Dedifferentiated amniotic fluid mesenchymal stem cell (primary cell): ENCODE measurements at regions not wholly inside any gene's neighbourhood (a gene's known extent, or its start where the extent isn't known, plus 50 kb on each side); places are given as distances from the start of the nearest gene placed in this dataset.

Experiments
- DNase-seq: peaks from one replicate; pipeline ENCODE4 v3.0.0-alpha.2; 2016; ENCODE audit errors: extremely low spot score

DNA sequence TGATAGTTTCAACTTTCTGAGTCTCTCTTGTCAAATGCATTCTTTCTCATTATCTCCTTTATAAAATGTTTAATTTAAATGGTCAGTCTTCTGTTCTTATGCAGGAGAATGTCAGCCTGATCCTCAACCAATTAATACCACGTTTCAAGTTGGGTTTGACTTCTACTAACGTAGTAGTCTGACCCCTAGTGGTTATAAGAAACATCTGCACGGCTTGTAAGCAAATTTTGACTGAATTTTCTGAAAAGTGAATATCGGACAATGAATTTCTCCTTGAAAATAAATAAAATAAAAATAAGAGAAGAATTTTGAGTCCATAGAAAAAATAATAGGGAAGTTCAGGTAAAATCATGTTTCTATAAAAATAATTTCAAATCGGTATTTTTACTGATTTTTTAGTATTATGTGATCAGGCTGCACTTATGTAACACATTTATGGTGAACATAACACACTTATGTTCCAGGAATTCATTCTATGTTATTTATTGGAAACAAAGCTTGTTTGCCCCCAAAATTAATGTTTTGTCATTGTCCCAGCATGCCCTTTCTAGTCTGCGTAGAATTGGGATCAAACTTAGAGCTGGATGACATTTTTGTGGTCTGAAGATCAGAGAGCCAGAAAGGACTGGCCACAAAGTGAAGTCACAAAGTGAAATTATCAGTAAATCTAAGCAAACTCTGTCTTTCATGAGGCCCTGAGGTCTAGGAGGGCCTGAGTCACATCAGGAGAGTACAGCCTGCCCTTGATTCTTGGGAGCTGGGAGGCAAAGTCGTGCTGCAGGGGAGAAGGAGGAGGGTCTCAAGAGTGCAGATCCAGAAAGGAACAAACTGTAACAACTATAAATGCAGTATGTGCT is 101.2 kb upstream of the STXBP6 start:
- DNase-seq: peak; percentile 84

DNA sequence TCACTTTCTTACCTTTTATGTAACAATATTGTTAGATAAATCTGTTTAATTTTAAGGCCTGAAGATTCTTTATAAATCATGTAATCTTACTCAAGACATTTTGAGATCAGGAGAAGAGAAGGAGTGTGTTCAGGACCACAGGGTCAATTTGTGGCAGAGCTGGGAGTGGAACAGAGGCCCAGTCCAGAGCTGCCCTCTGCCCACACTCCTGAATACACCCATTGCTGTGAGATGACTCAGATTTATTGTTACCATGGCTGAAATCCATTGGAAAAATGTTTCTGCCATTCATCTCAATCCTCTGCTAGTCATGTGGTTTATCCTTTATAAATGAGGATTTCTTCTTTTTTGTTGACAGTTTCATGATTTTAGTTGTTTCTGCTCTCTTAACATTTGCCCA is 100.5 kb upstream of the STXBP6 start:
- DNase-seq: peak; percentile 55

DNA sequence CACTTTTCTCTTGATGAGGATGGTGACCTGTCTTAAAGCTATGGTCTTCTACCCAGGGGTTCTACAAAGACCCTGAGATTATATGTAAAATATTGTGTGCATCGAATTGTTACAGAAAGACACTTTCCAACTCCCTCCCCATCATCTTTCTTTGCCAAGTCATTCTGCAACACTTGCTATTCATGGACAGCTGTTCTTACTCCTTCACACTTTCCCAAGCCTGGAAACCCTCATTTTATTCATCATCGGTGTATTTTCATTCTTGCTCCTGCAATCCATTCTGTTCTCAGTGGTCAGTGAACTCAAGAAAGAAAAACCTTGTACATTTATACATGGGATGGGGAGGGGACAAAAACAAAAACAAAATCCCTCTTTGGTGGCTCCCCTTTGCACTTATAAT is 90.5 kb upstream of the STXBP6 start:
- no peak for DNase-seq

DNA sequence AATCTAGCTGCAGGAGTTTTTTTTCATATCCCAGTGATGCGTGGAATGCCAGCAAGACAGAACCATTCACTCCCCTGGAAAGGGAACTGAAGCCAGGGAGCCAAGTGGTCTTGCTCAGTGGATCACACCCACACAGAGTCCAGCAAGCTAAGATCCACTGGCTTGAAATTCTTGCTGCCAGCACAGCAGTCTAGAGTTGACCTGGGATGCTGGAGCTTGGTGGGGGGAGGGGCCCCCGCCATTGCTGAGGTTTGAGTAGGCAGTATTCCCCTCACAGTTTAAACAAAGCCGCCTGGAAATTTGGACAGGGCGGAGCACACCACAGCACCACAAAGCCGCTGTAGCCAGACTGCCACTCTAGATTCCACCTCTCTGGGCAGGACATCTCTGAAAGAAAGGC is 86.9 kb upstream of the STXBP6 start:
- no peak for DNase-seq

DNA sequence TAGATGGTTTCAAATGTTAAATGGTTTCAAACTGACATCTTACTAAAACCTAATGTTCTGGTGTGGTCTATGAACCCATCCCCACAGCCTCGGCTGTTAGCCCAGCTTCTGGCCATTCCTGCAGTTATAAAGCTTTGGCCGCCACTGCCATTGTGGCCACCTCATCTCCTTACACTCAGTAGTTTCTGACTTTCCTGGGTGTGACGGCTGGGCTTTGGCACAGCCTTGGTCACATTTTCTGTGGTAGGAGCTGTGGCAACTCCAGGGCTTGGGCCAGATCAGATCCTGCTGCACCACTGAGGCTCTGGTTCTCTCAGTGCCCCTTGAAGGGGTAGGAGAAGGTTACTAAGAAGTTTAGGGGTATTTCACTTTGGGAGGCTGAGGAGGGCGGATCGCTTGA is 84.2 kb upstream of the STXBP6 start:
- no peak for DNase-seq

DNA sequence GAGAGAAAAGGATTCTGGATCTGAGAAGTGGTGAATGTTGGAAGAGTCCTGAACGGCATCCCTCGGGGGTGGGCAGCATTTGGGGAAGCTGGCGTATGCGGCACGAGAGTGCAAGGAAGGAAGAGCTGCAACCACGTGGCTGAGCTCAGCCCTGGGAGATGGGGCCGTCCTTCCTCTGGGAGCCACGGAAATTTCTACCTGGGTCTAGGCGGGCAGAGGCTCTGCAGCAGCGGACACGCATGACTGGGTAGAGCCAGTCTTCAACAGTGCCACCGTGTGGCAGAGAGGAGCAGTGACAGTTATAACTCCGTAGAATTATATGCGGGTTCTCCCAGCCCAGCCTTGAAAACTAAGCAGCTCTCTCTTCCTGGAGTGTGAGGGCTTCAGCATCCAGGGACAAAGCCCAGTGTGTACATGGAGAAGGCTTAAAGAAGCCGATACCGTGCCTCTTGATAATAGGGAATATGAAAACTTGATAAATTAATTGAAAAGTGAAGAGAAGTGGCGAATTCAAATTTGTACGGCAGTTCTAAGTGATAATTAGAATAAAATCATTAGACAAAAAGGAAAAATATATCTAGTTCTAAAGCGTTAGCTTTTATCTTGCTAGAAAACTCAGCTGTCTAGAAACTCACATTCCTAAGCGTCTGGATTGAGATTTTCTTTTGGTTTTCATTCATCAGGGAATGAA is 82.9 kb upstream of the STXBP6 start:
- DNase-seq: no peak

DNA sequence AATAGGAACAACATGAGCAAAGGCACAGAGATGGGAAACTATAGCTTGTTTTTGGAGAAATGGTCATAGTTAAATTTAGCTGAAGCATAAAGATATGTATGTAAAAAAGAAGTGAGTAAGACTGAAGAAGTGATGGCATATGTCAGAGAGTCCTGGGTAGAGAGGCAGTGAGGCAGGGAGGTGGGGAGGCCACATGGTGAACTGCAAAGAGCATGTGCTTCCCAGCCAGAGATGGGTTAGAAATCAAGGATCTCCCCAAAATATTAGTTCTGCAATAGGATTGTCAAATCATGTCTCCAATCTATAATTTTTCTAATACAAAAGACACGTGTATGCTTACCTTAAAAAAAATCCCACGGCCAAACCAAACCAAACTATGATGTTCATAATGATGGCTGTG is 82.1 kb upstream of the STXBP6 start:
- DNase-seq: no peak

DNA sequence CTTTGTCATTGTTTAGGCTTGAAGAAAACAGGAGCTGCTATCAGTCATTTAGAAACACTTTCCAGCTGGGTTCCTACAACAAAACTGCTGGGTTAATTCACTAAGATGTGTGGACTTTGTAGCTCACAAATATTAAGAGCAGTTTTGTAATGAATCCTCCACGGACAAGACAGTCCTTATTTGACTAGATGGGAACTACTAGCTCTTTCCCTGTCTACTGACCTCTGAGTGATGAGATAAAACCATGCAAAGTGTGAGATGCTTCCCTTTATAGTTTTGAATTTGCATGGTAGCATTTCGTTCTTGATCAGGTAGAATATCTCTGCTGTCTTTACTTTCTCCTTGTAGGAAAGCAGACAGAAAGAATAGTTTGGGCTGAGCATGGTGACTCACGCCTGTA is 72.9 kb upstream of the STXBP6 start:
- peak; percentile 3 for DNase-seq

DNA sequence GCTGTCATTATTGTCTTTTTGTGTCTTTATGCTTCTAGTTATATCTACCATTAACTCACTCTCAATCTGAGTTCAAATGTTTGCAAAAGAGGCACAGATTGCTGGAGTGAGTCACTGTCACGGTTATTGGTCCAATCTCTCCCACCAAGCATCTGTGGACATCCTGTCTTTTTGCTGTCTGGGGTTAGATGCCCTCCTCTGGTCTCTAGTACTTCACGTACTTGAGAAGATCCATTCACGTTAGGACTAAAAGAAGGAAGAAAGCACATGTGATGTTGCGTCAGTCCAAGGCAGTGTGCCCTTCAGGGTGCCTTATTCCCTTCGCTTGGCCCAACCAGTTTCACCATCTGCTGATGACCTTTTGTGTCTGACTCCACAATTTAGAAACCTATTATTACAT is 72.3 kb upstream of the STXBP6 start:
- peak; percentile 17 for DNase-seq

DNA sequence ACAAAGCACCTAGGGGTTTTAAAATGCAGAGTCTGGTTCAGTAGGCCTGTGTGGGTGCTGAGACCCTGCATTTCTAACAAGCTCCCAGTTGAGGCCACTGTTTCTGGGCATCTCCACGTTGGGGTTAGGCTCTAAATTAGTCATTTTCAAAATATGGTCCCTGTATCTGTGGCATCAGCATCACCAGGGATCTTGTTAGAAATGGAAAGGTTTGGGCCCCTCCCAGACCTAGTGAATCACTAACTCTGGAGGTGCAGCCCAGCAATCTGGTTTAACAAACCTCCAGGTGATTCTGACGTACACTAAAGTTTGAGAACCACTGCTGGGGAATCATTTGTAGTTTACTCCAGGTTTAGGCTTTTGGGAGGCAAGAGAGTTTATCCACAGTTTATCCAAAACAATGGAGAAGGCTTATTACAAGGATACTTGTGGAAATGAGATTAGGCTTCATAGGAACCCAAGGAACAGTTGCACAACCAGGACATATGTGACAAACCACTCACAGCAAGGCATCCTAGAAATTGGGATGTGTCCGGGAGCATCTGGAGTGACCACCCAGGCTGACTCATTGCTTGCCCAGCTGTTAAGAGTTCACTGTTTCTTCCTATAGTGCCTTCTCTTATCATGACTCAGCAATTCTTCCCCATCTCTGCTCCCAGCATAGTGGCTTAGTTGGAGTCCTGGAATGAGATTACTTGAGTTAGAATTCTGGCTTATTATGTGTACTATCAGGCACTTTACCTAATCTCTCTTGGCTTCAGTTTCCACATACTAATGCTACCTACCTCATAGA is 71.6 kb upstream of the STXBP6 start:
- peak; percentile 78 for DNase-seq

DNA sequence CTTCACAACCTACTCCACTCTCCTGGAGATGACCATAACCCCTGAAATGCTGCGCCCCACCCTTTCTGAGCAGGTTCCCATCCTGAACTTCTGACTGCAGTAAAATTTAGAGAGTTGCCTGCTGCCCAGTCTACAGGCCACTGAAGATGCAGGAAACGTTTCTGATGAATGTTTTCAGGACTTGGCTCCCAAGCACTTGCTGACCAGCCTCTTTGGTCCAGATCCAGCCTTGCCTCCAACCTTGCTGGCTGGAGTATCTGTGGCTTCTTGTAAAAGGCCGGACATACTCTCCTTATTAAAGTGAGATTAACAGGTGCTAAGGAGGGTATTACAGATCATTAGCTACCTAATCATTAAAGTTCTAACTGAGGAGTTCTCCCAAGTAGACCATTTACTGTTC is 70.3 kb upstream of the STXBP6 start:
- peak; percentile 14 for DNase-seq

DNA sequence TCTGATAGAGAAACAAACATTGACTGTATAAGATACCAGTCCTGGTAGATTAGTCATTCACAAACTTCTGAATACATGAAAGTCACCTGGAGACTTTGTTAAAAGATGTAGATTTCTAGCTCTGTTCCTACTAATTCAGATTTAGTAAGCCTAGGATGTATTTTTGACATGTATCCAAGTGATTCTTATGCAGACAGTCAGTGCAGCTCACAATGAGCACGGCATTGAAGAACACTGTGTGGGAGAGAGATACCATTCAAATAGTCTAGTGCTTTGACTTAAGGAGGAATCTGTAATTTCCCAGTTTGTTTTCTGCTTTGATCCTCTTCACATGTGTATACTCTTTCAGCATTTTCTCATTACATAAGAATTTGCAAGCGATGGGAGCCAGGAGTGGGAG is 68.7 kb upstream of the STXBP6 start:
- peak; percentile 14 for DNase-seq

DNA sequence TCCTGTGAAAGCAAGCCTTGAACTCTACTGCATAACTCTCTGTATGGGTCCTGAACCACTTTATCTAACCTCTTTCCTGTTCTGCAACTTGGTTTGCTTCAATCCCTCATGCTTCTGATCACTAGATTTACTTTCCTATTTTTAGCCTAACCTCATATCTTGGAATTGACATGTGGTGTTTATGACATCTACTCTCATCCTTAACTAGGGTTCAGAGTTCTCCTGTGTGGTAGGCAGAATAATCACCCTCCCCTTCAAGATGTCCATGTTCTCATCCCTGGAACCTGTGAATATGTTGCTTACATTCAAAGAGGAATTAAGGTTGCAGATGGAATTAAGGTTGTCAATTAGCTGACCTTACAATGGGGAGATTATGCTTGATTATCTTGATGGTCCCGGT is 67.4 kb upstream of the STXBP6 start:
- DNase-seq: peak; percentile 0

DNA sequence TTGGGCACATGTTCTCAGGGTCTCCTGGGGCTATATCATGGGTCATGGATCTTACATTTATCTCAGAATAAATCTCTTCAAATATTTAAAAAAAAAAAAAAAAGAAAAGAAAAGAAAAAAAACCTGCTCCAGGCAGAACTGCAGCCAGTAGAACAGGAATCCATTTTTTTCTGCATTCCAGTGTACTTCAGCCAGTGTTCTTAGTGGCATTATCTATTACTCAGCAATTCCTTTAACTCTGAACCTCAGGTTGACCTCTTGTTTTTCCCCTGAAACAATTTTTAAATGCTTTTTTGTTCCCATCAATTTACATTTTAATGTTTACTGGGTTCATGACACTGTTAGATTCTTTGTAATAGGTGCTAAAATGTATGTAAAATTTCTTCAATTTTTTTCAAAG is 66.7 kb upstream of the STXBP6 start:
- DNase-seq: peak; percentile 19

DNA sequence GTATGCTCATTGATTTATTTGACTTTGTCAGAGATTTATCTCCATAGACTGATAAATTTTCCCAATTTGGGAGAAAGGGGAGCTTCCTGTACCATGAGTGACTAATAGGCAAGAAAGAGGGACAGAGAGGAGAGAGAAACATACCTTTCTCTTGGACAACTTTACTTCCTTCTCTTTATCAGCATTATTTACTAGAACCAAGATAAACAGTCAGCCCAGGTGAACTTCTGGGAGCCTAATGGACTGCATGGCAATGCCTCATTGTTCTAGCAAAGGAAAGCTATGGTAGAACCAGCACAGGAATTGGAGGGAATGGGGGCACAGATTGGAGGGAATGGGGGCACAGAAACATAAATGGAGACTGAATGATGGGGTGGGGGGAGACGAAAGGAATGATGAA is 63.4 kb upstream of the STXBP6 start:
- DNase-seq: no peak

DNA sequence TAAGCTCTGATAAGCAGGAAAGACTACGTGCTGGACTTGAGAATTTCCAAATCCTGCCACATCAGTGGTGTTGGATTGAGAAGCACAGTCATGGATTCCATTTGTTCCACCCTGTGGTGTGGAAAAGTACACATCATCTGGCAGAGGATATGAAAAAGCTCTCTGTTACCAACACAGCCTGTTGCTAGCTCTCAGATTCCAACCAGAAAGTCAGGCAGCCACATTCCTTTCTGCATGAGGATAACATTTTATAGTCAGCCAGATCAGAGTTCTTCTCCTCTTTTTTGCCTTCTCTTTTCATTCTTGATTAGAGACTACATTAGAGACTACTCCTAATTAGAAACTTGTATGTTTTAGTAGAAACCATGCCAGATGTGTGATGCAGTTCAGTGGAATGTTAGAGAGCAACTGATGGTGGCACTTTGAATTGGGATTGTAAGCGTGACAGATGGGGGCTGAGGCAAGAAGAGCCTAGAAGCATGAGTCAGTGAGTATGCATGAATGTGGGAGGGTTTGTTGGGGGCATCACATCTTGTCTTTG is 61.2 kb upstream of the STXBP6 start:
- peak; percentile 98 for DNase-seq

DNA sequence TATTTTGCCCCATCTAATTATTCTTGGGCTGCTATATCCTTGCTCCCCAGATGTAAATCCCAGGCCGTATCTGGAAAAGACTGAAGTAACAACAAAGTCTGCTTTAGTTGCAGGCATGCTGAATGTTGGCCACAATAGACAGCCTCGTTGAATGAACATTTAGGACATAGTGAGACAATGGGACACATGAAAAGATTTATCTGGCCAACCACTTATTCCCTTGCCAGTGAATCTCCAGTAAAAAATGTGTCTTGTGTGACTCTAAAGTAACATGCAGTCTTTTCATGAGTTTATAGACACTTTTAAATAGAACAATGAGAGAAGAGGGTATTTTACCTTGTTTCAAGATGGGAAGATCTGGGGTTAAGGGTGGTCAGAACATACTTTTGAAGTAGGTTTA is 60.2 kb upstream of the STXBP6 start:
- DNase-seq: no peak

DNA sequence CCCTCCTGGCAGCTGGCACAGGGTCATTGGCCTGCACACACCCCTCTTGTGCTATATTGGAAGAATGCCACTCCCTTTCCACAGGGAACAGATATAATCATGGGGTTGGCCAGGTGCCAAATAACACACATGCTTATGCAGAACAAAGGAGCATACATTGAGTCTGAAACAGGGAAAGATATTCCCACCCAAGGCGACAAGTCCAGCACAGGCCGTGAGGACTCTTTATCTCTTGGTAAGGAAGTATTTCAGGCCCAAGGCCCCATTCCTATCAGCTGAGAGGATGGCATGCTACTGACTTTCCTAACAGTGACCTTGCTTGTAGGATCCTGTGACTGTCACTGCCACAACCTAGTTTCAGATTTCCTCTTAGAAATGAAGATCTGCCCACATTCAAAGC is 59.0 kb upstream of the STXBP6 start:
- no peak for DNase-seq

DNA sequence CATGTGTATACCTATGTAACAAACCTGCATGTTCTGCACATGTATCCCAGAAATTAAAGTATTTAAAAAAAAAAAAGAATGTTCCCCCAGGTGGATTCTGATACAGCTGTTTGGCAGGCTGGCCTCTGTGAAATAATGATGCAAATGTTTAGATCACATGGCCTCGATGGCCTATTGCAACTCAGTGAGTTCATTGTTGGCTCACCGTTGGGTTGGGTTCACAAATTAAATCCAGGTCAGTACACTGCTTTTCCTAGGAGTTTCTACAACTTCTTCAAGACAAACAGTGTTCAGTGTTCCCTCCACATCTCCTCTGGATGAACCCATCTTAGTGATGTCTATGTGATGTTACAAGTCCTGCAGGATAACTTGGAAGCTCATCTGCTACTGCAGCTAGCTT is 58.3 kb upstream of the STXBP6 start:
- DNase-seq: no peak

DNA sequence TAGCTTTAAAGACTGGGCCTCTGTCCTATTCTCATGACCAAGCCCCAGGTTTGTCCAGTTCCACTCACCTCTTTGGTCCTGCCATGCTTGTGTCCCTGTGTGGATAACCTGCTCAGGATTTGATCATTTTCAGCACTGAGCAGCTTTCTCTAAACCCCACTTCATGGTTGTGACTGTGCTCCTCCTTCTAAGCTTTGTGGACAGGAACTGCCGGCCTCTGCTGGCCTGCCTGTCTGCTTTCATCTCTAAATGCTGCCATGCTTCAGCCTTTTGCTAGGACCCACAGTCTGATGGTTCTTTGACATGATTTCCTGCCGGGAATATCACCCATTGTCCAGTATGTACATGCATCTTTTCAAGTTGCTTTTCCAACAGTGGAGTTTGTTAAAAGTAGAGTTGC is 53.9 kb upstream of the STXBP6 start:
- no peak for DNase-seq

DNA sequence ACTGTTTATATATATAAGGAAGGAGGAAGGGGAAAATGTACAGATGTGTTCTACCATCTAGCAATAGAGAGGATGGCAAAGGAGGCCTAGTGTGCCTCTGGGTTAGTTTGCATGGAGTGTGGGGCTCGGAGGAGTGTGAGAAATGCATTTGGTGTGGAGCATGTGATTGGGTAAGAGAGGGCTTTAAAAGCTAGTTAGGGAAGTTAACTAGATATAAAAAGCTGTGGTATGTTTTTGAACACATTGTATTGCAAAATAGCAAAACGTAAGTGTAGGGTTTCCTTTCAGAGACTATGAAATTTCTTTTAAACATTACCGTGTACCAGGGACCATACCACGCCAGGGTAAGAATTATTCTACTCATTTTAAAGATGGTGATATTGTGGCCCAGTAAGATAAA is 53.3 kb upstream of the STXBP6 start:
- no peak for DNase-seq

DNA sequence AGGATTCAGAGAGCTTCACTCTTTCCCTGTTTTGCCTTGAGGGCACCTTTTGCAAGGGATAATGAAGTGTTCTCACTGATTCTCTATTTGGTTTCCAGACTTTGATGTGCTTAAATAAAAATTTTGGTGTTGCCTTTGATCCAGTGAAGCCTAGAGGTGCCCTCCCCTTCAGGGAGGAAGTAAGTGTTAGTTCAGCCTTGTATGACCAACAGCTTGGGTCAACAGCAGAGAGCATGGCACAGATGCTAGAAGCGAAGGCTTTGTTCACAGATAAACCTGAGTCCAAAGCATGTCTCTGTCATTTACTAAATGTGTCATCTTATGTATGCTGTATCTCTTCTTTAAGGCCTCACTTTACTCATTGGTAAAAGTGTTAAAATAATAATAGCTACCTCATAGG is 52.8 kb upstream of the STXBP6 start:
- DNase-seq: no peak
